Thyroid gland (tissue), 4 donors: ENCODE measurements at regions not wholly inside any gene's neighbourhood (a gene's known extent, or its start where the extent isn't known, plus 50 kb on each side); places are given as distances from the start of the nearest gene placed in this dataset.

ENCODE experiments used
- POLR2A ChIP-seq, 2 donors: fragments of 450-650 bp; IDR thresholded peaks; one replicate each; pipeline ENCODE4 v1.6.1; 2017; ENCODE audit warnings: antibody characterized with exemption in 2 of 2, mild to moderate bottlenecking in 2 of 2, moderate library complexity in 1 of 2
- TF ChIP-seq, protein P1 (sequence below), 6 experiments: fragments of 200-600 bp in 3 of 6; fragments of 450-650 bp in 3 of 6; sonication (generic) in 3 of 6; IDR thresholded peaks; one replicate each; pipeline ENCODE4 v1.5.1; 2016 to 2019; ENCODE audit warnings: antibody characterized with exemption in 6 of 6, mild to moderate bottlenecking in 2 of 6, inconsistent platforms in 1 of 6, moderate library complexity in 1 of 6

DNA sequence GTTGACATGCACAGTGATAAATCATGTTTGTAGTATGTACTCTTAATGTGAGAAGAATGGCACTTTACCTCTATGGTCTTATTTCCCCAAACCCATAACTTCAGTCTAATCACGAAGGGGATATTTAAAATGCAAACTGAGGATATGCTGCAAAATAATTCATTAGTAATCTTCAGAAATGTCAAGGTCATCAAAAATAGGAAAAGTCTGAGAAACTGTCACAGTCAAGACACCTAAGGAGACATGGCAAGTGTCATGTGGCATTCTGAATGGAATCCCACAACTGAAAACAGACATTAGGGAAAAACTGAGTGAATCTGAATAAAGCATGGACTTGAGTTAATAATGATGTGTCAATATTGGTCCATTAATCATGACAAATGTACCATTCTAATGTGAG, 605.5 kb upstream of the ANKRD30A start:
- no peak for TF ChIP-seq POLR2A (IDR thresholded peaks at IDR 0.05)
- TF ChIP-seq, protein P1, sequence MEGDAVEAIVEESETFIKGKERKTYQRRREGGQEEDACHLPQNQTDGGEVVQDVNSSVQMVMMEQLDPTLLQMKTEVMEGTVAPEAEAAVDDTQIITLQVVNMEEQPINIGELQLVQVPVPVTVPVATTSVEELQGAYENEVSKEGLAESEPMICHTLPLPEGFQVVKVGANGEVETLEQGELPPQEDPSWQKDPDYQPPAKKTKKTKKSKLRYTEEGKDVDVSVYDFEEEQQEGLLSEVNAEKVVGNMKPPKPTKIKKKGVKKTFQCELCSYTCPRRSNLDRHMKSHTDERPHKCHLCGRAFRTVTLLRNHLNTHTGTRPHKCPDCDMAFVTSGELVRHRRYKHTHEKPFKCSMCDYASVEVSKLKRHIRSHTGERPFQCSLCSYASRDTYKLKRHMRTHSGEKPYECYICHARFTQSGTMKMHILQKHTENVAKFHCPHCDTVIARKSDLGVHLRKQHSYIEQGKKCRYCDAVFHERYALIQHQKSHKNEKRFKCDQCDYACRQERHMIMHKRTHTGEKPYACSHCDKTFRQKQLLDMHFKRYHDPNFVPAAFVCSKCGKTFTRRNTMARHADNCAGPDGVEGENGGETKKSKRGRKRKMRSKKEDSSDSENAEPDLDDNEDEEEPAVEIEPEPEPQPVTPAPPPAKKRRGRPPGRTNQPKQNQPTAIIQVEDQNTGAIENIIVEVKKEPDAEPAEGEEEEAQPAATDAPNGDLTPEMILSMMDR (IDR thresholded peaks at IDR 0.05), result no peak
